RPMI8226 (cell line): ENCODE measurements at regions not wholly inside any gene's neighbourhood (a gene's known extent, or its start where the extent isn't known, plus 50 kb on each side); places are given as distances from the start of the nearest gene placed in this dataset.
"Not testable (repeated sequence)": the region's sequence is repeated elsewhere in the genome, so short reads cannot be mapped to it uniquely, and the experiment has no call there.

ENCODE experiments used
- DNase-seq: peaks from one replicate; pipeline ENCODE4 v3.0.0-alpha.2; 2015

GRCh38 chr7:16130111-16131110 is 290.9 kb downstream of the CRPPA start:
- DNase-seq, result no peak

DNA sequence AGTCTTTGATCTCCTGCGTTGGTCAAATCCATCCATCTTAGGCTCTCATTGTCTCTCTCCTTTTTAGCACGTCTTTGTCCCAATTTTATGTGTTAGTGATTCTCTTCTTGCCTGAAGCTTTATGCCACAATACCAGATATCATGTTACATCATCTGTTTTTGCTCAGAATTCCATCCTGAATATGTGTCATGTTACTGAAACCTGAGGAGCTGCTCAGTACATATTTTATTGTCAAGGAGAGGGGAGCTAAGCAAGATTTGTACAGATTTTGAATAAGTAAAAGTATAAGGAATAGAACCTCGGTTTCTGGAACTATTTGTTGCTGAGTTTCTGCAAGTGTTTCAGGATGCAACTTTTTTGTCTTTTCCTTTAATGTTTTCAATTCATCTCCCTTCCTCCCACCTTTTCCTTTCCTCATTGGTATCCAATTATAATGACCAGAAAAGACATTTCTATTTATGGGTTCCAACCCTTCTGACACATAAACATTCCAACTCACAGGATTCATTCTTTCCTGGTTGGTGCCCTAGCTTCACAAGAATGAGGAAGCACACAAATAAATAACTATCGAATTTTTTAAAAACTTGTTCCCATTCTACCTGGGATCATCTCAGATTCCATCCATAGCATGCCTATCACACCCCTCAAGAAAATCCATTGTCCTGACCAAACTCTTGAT is 291.8 kb downstream of the CRPPA start:
- no peak for DNase-seq

- no peak for DNase-seq
Measured at GRCh38 chr7:16123117-16123770, 298.1 kb downstream of the CRPPA start.

DNA sequence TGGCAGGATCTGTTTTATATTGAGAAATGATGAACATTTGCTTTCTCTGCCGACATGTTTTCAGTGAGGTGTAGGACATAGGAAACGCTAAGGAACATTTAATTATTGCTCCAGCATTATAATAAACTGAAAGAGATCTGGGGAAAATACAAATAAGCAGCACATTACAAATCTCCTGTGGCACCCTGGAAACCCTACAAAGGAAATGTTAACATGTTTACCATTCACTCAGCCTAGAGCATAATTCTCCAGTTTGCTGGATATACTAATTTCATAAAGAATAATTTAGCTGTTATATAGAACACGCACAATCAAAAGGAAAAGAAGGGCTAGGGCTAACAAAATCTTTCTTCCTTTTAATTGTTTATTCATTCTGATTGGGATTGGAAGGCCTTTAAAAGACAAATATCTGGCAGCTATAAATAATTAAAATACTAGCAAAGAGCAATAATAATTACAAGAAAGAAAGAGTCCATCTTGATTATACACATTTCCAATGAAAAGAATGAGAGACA is 299.4 kb downstream of the CRPPA start:
- DNase-seq, result no peak

DNA sequence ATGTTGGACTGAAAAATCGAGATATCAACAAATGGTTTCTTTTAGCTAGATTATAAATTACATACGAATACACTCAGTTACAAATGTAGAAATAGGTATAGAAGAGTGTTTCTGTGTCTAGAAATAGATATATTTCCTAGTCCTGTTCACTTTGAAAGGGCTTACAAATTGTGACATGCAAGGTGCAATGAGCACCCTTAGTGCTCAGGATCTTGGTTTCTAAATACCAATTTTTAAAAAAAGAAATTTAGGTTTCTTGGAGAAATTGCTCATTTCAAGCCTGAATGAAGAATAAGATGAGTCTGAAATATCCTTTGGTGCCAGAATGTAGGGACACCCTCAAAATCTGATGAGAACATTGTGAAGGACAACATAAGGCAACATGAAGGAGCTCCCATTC is 306.0 kb downstream of the CRPPA start:
- no peak for DNase-seq

DNA sequence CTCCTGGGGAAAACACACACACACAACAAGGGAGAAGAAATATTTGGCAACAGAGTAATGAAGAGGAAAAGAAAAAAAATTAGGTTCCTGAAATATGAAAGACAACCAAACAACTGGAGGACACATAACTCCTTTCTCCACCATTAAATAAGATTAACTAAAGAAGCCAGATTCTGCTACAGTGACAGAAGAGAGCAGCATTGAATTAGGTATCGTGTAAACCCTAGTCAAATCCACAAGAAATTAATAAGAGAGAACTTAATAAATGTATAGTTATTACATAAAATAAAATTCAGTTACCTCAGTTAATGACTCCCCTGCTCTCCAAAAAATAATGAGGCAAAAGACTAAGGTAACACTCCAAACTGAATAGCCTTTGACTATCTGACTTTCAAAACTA is 306.7 kb downstream of the CRPPA start:
- peak; percentile 22 for DNase-seq

GRCh38 chr7:16114071-16114470 is 307.3 kb downstream of the CRPPA start:
- DNase-seq, result peak; percentile 59

DNA sequence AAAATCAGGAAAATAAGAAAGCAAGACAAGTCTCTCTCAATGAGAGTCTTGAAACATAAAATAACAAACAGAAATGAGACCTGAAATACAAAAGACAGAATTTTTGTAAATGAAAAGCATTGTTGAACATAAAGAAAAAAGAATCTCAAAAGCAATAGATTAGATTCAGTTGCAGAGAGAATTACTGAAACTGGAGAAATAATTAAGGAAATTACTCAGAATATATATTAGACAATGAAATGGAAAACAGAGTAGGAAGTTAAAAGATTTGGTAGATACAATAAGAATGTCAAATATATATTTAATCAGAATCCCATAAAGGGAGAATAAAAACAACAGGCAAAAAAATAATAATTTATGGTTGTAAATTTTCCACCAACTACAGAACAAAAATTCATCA is 308.3 kb downstream of the CRPPA start:
- DNase-seq, result no peak

DNA sequence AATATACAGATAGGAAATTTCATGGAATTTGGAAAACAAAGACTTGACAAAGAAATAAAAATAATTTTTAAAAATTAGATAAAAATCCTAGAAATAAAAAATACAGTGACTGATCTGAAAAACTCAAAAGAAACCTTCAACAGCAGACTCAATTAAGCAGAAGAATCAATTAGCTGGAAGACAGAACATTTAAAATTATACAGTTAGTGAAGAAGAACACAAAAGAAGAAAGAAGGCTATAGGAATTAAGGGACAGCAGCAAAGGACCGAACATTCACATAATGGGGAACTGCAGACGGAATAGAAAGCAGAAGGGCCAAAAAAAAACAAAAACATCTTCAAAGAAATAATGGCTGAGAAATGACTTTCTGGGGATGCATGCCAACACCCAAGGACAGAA is 314.5 kb downstream of the CRPPA start:
- no peak for DNase-seq

GRCh38 chr7:16106300-16106699 is 315.0 kb downstream of the CRPPA start:
- no peak for DNase-seq

- DNase-seq, result no peak
Measured at GRCh38 chr7:16099302-16099849, 322.0 kb downstream of the CRPPA start.

DNA sequence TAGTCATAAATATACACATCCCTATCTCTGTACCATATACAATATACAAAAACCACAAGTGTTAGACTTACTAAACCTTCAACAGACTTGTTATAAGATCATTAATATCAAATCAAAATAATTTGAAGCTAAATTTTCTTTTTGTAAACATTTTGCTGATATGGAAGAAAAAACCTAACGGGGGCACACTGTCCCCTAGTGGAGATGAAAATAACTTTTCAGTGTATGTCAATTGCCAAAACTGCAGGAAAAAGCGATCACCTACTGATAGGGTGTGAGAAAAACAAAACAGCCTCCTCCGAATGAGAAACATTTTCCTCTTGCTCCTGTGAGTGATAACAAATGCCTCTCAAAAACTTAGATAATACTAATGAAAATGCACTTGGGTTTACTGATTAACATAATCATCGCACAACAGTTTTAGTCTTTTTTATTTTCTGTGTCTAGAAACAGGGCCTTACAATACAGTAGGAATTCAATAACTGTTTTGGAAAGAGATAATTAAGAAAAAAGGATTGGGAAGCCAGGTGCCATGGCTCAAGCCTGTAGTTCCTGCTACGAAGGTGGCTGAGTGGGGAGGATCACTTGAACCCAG is 322.7 kb downstream of the CRPPA start:
- peak; percentile 36 for DNase-seq

GRCh38 chr7:16098058-16098457 is 323.3 kb downstream of the CRPPA start:
- DNase-seq, result no peak

GRCh38 chr7:16095171-16095950 is 326.0 kb downstream of the CRPPA start:
- no peak for DNase-seq

- DNase-seq, result no peak
Measured at GRCh38 chr7:16094651-16095050, 326.7 kb downstream of the CRPPA start.

- no peak for DNase-seq
Measured at GRCh38 chr7:16092711-16093110, 328.6 kb downstream of the CRPPA start.

GRCh38 chr7:16091701-16092310 is 329.5 kb downstream of the CRPPA start:
- DNase-seq, result no peak

DNA sequence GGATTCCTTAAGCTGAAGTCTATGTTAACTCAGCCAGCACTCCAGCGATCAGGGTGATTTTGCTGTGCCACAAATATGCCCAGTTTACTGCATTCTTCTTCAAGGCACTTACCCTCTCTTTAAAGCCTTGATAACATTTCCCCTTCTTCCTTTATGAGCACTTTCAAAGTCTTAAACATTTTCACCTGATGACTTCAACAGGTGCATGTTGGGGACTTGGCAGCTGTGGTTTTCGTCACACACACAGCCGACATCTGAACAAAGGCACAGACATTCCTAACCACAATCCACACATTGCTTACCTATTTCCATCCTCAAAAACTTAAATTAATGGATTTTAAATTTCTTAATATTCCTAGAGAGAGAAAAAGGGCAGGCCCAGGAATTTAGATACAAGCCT is 331.5 kb downstream of the CRPPA start:
- DNase-seq, result no peak

DNA sequence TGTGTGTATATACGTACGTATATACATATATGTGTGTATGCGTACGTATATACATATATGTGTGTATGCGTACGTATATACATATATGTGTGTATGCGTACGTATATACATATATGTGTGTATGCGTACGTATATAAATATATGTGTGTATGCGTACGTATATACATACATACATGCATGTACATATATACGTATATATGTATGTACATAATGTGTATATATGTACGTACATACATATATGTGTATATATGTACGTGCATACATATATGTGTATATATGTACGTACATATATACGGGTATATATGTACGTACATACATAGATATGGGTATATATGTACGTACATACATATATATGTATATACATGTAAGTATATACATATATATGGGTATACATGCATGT is 332.1 kb downstream of the CRPPA start:
- no peak for DNase-seq

DNA sequence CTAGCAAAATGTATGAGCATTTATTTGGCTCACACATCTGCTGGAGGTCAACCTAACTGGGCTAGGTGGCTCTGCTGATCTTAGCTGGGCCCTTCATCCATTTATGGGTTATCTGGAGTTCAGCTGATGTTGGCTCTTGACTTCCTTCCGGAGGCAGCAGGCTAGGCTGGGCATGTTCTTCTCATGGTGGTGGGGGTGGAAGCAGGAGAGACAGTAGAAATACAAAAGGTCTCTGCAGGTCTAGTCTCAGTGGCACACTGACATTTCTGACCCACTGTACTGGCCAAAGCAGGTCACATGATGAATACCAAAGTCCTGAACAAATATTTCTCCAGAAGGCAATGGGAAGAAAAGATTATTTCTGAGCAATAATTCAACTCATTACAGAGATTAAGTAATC is 334.6 kb downstream of the CRPPA start:
- DNase-seq, result peak; percentile 5

DNA sequence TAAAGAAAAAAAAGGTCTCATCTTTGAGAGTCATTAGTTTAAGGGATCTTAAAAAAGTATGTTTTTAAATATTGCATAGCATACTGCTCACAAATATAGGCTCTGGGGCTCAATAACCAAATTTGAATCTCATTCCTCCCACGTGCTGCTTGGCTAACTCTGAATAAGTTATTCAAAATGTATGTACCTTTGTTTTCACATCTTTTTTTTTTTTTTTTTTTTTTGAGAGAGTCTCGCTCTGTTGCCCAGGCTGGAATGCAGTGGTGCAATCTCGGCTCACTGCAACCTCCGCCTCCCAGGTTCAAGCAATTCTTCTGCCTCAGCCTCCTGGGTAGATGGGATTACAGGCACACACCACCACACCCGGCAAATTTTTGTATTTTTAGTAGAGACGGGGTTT is 335.6 kb downstream of the CRPPA start:
- not testable (repeated sequence) for DNase-seq
